H1 (cell line): ENCODE measurements at regions not wholly inside any gene's neighbourhood (a gene's known extent, or its start where the extent isn't known, plus 50 kb on each side); places are given as distances from the start of the nearest gene placed in this dataset.

ENCODE experiments used
- CTCF ChIA-PET: fragments of 300-600 bp; sonication (Branson Sonifier 250); formaldehyde crosslinking; loops from one replicate; lab custom pipeline; 2021; ENCODE audit not compliant: partially characterized antibody; lab: Charles Lee
- POLR2A ChIA-PET: fragments of 300-600 bp; sonication (Branson Sonifier 250); formaldehyde crosslinking; loops from one replicate; lab custom pipeline; 2021; ENCODE audit warnings: inconsistent platforms; ENCODE audit not compliant: partially characterized antibody; lab: Charles Lee
- DNase-seq, 2 experiments: peaks; one replicate each; pipeline versions ENCODE4 v3.0.0 to v3.0.0-alpha.2; 2010 to 2022; ENCODE audit warnings: low spot score in 2 of 2, low read depth in 1 of 2, mixed read lengths in 1 of 2
- FAIRE-seq: peaks from 2 replicates; lab custom pipeline; 2011; peaks lifted over from hg19 to GRCh38; lab: Jason Lieb, UNC
- H2AFZ ChIP-seq: 2 replicates; pipeline ENCODE4 v1.8.1; 2012; ENCODE audit warnings: low read length, inconsistent platforms
- H2AK5ac ChIP-seq: 2 replicates; pipeline ENCODE4 v1.6.1; 2013; ENCODE audit warnings: low read depth, low read length
- H2BK120ac ChIP-seq: replicated peaks from 2 replicates; pipeline ENCODE3; 2013; ENCODE audit warnings: low read depth, low read length, inconsistent platforms
- H2BK12ac ChIP-seq: 2 replicates; pipeline ENCODE4 v1.6.1; 2013; ENCODE audit warnings: low read depth, low read length
- H2BK15ac ChIP-seq: 2 replicates; pipeline ENCODE4 v1.6.1; 2013; ENCODE audit warnings: low read length
- H2BK20ac ChIP-seq: 2 replicates; pipeline ENCODE4 v1.6.1; 2013; ENCODE audit warnings: low read length
- H2BK5ac ChIP-seq: 2 replicates; pipeline ENCODE4 v1.6.1; 2013; ENCODE audit warnings: low read depth, low read length
- H3K14ac ChIP-seq: 2 replicates; pipeline ENCODE4 v1.6.1; 2013; ENCODE audit warnings: inconsistent platforms; ENCODE audit not compliant: insufficient read length
- H3K18ac ChIP-seq: 2 replicates; pipeline ENCODE4 v1.6.1; 2013; ENCODE audit warnings: low read length; ENCODE audit errors: extremely low read depth
- H3K23ac ChIP-seq: 2 replicates; pipeline ENCODE4 v1.6.1; 2013; ENCODE audit warnings: inconsistent platforms; ENCODE audit not compliant: insufficient read length
- H3K23me2 ChIP-seq: 2 replicates; pipeline ENCODE4 v1.6.1; 2013; ENCODE audit warnings: low read depth, low read length
- H3K27ac ChIP-seq: 2 replicates; pipeline ENCODE4 v1.6.1; 2011; ENCODE audit warnings: low read depth, low read length, inconsistent platforms
- H3K27me3 ChIP-seq, 4 experiments: replicated peaks in 1 of 4; 1 replicate in 1 of 4; 2 replicates in 3 of 4; pipeline versions ENCODE4 v1.6.1 to v1.8.1; 2011 to 2013; ENCODE audit warnings: low read length in 3 of 4, mild to moderate bottlenecking in 3 of 4, inconsistent platforms in 2 of 4, mixed read lengths in 2 of 4, moderate library complexity in 1 of 4; ENCODE audit not compliant: control insufficient read depth in 3 of 4, insufficient read depth in 3 of 4; ENCODE audit errors: extremely low read depth in 1 of 4
- H3K36me3 ChIP-seq, 4 experiments: 2 replicates each; pipeline versions ENCODE4 v1.6.1 to v1.8.1; 2011 to 2013; ENCODE audit warnings: mild to moderate bottlenecking in 4 of 4, low read length in 3 of 4, moderate library complexity in 2 of 4, control low read depth in 1 of 4, inconsistent platforms in 1 of 4; ENCODE audit not compliant: insufficient read depth in 4 of 4, control insufficient read depth in 2 of 4
- H3K4ac ChIP-seq: replicated peaks from 2 replicates; pipeline ENCODE3; 2013; ENCODE audit warnings: low read length, low read depth, mixed read lengths, inconsistent platforms; ENCODE audit not compliant: insufficient read length
- H3K4me1 ChIP-seq, 4 experiments: replicated peaks in 1 of 4; 1 replicate in 1 of 4; 2 replicates in 3 of 4; pipeline versions ENCODE4 v1.6.1 to v1.8.1; 2011 to 2013; ENCODE audit warnings: low read length in 3 of 4, inconsistent platforms in 2 of 4, mixed read lengths in 1 of 4; ENCODE audit not compliant: insufficient read depth in 4 of 4, control insufficient read depth in 3 of 4
- H3K4me2 ChIP-seq, 2 experiments: 2 replicates each; pipeline versions ENCODE4 v1.6.1 to v1.8.1; 2011 to 2013; ENCODE audit warnings: low read depth in 2 of 2, low read length in 2 of 2, control low read depth in 1 of 2, inconsistent platforms in 1 of 2, mild to moderate bottlenecking in 1 of 2; ENCODE audit not compliant: insufficient read depth in 1 of 2
- H3K4me3 ChIP-seq, 4 experiments: fragments of 200-600, 300-600 bp in 1 of 4; sonication (generic), shearing (Covaris generic), sonication (Bioruptor Twin) in 1 of 4; 2 replicates each; pipeline versions ENCODE4 v1.5.1 to v1.8.1; 2011 to 2016; ENCODE audit warnings: low read length in 4 of 4, low read depth in 3 of 4, control low read depth in 2 of 4, inconsistent platforms in 2 of 4, mild to moderate bottlenecking in 2 of 4, mixed read lengths in 1 of 4, moderate library complexity in 1 of 4; ENCODE audit not compliant: insufficient read depth in 2 of 4; ENCODE audit errors: extremely low read depth in 1 of 4
- H3K56ac ChIP-seq: replicated peaks from 2 replicates; pipeline ENCODE3; 2013; ENCODE audit warnings: low read depth, mild to moderate bottlenecking, mixed read lengths, low read length, inconsistent platforms; ENCODE audit not compliant: insufficient read length
- H3K79me1 ChIP-seq: 2 replicates; pipeline ENCODE4 v1.6.1; 2013; ENCODE audit warnings: low read depth, low read length, control low read depth
- H3K79me2 ChIP-seq, 2 experiments: 2 replicates each; pipeline versions ENCODE4 v1.6.1 to v1.8.1; 2012 to 2013; ENCODE audit warnings: low read length in 2 of 2, mild to moderate bottlenecking in 2 of 2, inconsistent platforms in 1 of 2; ENCODE audit not compliant: insufficient read depth in 2 of 2, control insufficient read depth in 1 of 2
- H3K9ac ChIP-seq, 4 experiments: replicated peaks in 1 of 4; 1 replicate in 1 of 4; 2 replicates in 3 of 4; pipeline versions ENCODE4 v1.6.1 to v1.8.1; 2011 to 2013; ENCODE audit warnings: low read depth in 3 of 4, low read length in 3 of 4, control low read depth in 2 of 4, mild to moderate bottlenecking in 2 of 4, moderate library complexity in 2 of 4, inconsistent platforms in 1 of 4; ENCODE audit errors: extremely low read depth in 1 of 4
- H3K9me3 ChIP-seq, 2 experiments: 2 replicates each; pipeline versions ENCODE4 v1.6.1 to v1.8.1; 2012 to 2013; ENCODE audit warnings: mild to moderate bottlenecking in 2 of 2, moderate library complexity in 2 of 2, control low read depth in 1 of 2, inconsistent platforms in 1 of 2, low read depth in 1 of 2, low read length in 1 of 2, mixed read lengths in 1 of 2; ENCODE audit not compliant: insufficient read depth in 2 of 2
- H4K20me1 ChIP-seq, 2 experiments: replicated peaks in 1 of 2; 2 replicates each; pipeline versions ENCODE3 to v1.8.1; 2011 to 2013; ENCODE audit warnings: inconsistent platforms in 2 of 2, low read length in 2 of 2, mild to moderate bottlenecking in 1 of 2; ENCODE audit not compliant: insufficient read depth in 2 of 2, control insufficient read depth in 1 of 2
- H4K5ac ChIP-seq: 2 replicates; pipeline ENCODE4 v1.6.1; 2013; ENCODE audit warnings: low read length, low read depth, mixed read lengths, inconsistent platforms; ENCODE audit not compliant: insufficient read length
- H4K8ac ChIP-seq: 2 replicates; pipeline ENCODE4 v1.8.0; 2013; ENCODE audit warnings: mild to moderate bottlenecking, moderate library complexity, low read length, inconsistent platforms; ENCODE audit not compliant: insufficient read depth; ENCODE audit errors: extremely low read depth
- H4K91ac ChIP-seq: replicated peaks from 2 replicates; pipeline ENCODE3; 2013; ENCODE audit warnings: low read length, mixed read lengths, inconsistent platforms; ENCODE audit not compliant: insufficient read length
- BACH1 ChIP-seq: IDR thresholded peaks from 2 replicates; pipeline ENCODE4 v1.6.1; 2012; ENCODE audit warnings: low read length, improper control_type of control experiment
- CBX8 ChIP-seq: fragments of 300-800, 300-1000 bp; sonication (generic); IDR thresholded peaks from 2 replicates; pipeline ENCODE4 v1.7.1; 2016; ENCODE audit warnings: low read depth, low read length, borderline replicate concordance
- EZH2 ChIP-seq: fragments of 200-600 bp; sonication (generic); IDR thresholded peaks from 2 replicates; pipeline ENCODE4 v1.7.1; 2012; ENCODE audit warnings: low read depth, mild to moderate bottlenecking, moderate library complexity, low read length, inconsistent platforms; ENCODE audit not compliant: severe bottlenecking
- GABPA ChIP-seq: IDR thresholded peaks from 2 replicates; pipeline ENCODE4 v1.6.1; 2011; ENCODE audit warnings: mild to moderate bottlenecking, low read length, moderate library complexity, borderline replicate concordance; ENCODE audit not compliant: insufficient read depth
- MAFK ChIP-seq: IDR thresholded peaks from 2 replicates; pipeline ENCODE4 v1.6.1; 2012; ENCODE audit warnings: low read depth, mild to moderate bottlenecking, improper control_type of control experiment, low read length
- NANOG ChIP-seq: IDR thresholded peaks from 2 replicates; pipeline ENCODE4 v1.6.1; 2011; ENCODE audit warnings: low read length, low read depth, mild to moderate bottlenecking, inconsistent platforms; ENCODE audit not compliant: insufficient read depth, poor library complexity, severe bottlenecking
- RNF2 ChIP-seq: fragments of 200-900, 300-1000 bp; sonication (generic); IDR thresholded peaks from 2 replicates; pipeline ENCODE4 v1.7.1; 2016; ENCODE audit warnings: borderline replicate concordance, low read depth, mild to moderate bottlenecking, antibody characterized with exemption, low read length; ENCODE audit not compliant: poor library complexity, severe bottlenecking; ENCODE audit errors: missing control alignments
- SUZ12 ChIP-seq: fragments of 200-600 bp; sonication (generic); IDR thresholded peaks from 2 replicates; pipeline ENCODE4 v1.6.1; 2012; ENCODE audit warnings: mild to moderate bottlenecking, inconsistent platforms, low read length, moderate library complexity, mixed read lengths
- WGBS, 2 experiments: shearing (Covaris generic) in 1 of 2; methylation state at CpG; one replicate each; pipeline versions ENCODE4 v1.1.6 to v1.1.7; 2013 to 2015; ENCODE audit warnings: low lambda C conversion rate in 2 of 2, mixed read lengths in 2 of 2, inconsistent platforms in 1 of 2, low coverage in 1 of 2, missing lambda C conversion rate in 1 of 2; ENCODE audit not compliant: insufficient replicate concordance in 2 of 2, insufficient coverage in 1 of 2, insufficient read length in 1 of 2; ENCODE audit errors: extremely low coverage in 1 of 2, missing lambda C conversion rate in 1 of 2; 5-methylcytosine and 5-hydroxymethylcytosine counted together
- TF ChIP-seq, protein P1 (sequence below): IDR thresholded peaks from 2 replicates; pipeline ENCODE4 v1.6.1; 2011; ENCODE audit warnings: low read length, improper control_type of control experiment

DNA sequence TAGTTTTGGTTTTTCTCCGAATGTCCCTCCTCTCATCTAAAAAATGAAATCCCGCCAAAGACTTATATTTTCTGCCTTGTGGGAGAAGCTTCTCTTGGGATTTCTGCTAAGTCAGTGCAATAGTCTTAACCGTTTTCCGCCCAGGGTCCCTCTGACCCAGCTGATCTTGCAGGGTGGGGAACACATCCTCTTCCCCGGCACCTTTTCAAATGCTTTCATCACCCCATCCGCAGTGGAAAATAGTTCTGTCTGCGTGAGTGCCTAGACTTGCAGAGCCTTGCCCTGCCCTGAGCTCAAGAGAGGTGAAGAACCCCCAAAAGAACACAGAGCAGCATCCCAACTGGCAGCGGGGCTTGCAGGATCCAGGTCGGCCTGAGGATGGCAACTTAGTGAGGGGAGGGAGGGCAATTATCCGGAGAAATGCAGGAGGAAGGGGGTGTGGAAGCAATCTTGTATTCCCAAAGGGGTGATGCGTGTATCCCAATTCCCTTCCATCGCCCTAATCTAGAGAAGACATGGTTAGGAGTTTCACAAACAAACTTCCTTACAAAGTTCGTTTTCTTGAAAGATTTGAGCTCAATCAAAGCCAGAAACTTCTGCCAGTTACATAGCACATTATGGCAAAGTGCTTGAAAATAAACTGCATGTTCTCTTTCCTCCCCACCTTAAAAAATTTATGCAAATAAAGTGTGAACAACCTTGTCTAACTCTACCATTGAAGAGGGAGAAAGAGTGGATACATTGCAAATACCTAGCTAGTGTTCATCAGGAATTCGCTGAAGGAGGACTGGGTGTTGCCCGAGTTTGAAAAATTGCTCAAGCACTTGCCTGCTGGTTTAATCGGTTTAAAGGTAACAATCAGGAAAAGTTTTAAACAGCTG is 79.9 kb downstream of the NR2F2 start:
- Histone ChIP-seq H2BK5ac (no peak overlapping the region), H4K5ac (no peak overlapping the region), H4K20me1 (peaks cover 22 to 33% of the 10 kb centered on the region in 2 experiments), H3K4me2 (peak overlapping the region in 1 of 2 experiments; percentile 52; a peak in 1 of 4 replicates), H3K14ac (no peak overlapping the region), H3K79me1 (no peaks in the 10 kb centered on the region), H3K9me3 (no peaks in the 10 kb centered on the region; a peak in 1 of 4 replicates), H3K27ac (no peak overlapping the region), H3K4me1 (peaks cover 0 to 3% (median 1%) of the 10 kb centered on the region in 4 experiments; a peak in 3 of 7 replicates), H3K23me2 (no peaks in the 10 kb centered on the region; the same call in 1 of the 2 replicates), H3K18ac (no peak overlapping the region), H2BK120ac (no peak overlapping the region), H2BK20ac (no peak overlapping the region), H3K56ac (no peak overlapping the region), H3K36me3 (peaks cover 0 to 2% (median 0%) of the 10 kb centered on the region in 4 experiments; a peak in 1 of 8 replicates), H2AK5ac (no peak overlapping the region), H2BK12ac (0 out of 2 replicates have a peak overlapping the region, but pooled peaks have one; percentile 4), H2AFZ (no peak overlapping the region), H3K9ac (no peak overlapping the region), H4K8ac (no peak overlapping the region), H3K23ac (no peak overlapping the region), H3K4ac (no peak overlapping the region), H3K4me3 (no peak overlapping the region), H2BK15ac (no peak overlapping the region), H3K27me3 (peaks cover 91 to 100% (median 98%) of the 10 kb centered on the region in 4 experiments), H4K91ac (no peak overlapping the region), H3K79me2 (no peaks in the 10 kb centered on the region)
- 6% methylated on average over 16 of the region's 16 CpGs; no CpG with 5 or more reads in 1 of the 2 experiments for WGBS, 2 experiments
- POLR2A ChIA-PET, result interaction anchor here (1.5 kb wide), 1 partner anchor 56 kb away, joined by 3 read pairs; no protein-coding TSS in a partner anchor
- FAIRE-seq (peak; percentile 13), DNase-seq (peak in 1 of 2 experiments; percentile 61)
- CTCF ChIA-PET, result interaction anchor here (0.8 to 1.7 kb wide), 7 partner anchors 11 to 56 kb away, joined by 3 to 10 read pairs (median 3); no protein-coding TSS in a partner anchor
- TF ChIP-seq CBX8 (peak; percentile 79; the same call in 1 of the 2 replicates), GABPA (no peak), BACH1 (no peak), MAFK (no peak), NANOG (no peak), SUZ12 (peak; percentile 74; the same call in 1 of the 2 replicates), RNF2 (peak; percentile 98), EZH2 (peak; percentile 86)
- TF ChIP-seq, protein P1, sequence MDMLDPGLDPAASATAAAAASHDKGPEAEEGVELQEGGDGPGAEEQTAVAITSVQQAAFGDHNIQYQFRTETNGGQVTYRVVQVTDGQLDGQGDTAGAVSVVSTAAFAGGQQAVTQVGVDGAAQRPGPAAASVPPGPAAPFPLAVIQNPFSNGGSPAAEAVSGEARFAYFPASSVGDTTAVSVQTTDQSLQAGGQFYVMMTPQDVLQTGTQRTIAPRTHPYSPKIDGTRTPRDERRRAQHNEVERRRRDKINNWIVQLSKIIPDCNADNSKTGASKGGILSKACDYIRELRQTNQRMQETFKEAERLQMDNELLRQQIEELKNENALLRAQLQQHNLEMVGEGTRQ, result no peak
